Karpas-422 (cell line): ENCODE measurements at regions not wholly inside any gene's neighbourhood (a gene's known extent, or its start where the extent isn't known, plus 50 kb on each side); places are given as distances from the start of the nearest gene placed in this dataset.

Source experiments
- DNase-seq: peaks from one replicate; pipeline ENCODE4 v3.0.0-alpha.2; 2015
- H2AFZ ChIP-seq: fragments of 200-600 bp; sonication (generic); 2 replicates; pipeline ENCODE4 v1.6.1; 2014; ENCODE audit warnings: antibody characterized with exemption, low read length, mixed read lengths
- H3K27ac ChIP-seq: fragments of 200-600 bp; sonication (generic); 2 replicates; pipeline ENCODE4 v1.5.1; 2014; ENCODE audit warnings: mild to moderate bottlenecking, low read length, moderate library complexity
- H3K27me3 ChIP-seq: fragments of 200-600 bp; sonication (generic); 2 replicates; pipeline ENCODE4 v1.6.1; 2014; ENCODE audit warnings: low read length, mixed read lengths
- H3K36me3 ChIP-seq: fragments of 200-600 bp; sonication (generic); 2 replicates; pipeline ENCODE4 v1.6.1; 2014; ENCODE audit warnings: low read length, mixed read lengths; ENCODE audit not compliant: insufficient read depth
- H3K4me1 ChIP-seq: fragments of 200-600 bp; sonication (generic); 2 replicates; pipeline ENCODE4 v1.6.1; 2014; ENCODE audit warnings: mild to moderate bottlenecking, low read length, mixed read lengths
- H3K4me2 ChIP-seq: fragments of 200-600 bp; sonication (generic); 2 replicates; pipeline ENCODE4 v1.6.1; 2014; ENCODE audit warnings: low read length, low read depth, mild to moderate bottlenecking; ENCODE audit not compliant: poor library complexity, severe bottlenecking
- H3K4me3 ChIP-seq: fragments of 200-600 bp; sonication (generic); 2 replicates; pipeline ENCODE4 v1.5.1; 2014; ENCODE audit warnings: mild to moderate bottlenecking, antibody characterized with exemption, low read length, mixed read lengths
- H3K79me2 ChIP-seq: fragments of 200-600 bp; sonication (generic); 2 replicates; pipeline ENCODE4 v1.6.1; 2014; ENCODE audit warnings: mild to moderate bottlenecking, low read length, mixed read lengths
- H3K9ac ChIP-seq: fragments of 200-600 bp; sonication (generic); 2 replicates; pipeline ENCODE4 v1.6.0; 2014; ENCODE audit warnings: low read length
- H3K9me2 ChIP-seq: fragments of 200-600 bp; sonication (generic), shearing (Covaris generic); replicated peaks from 2 replicates; pipeline ENCODE4 v1.6.0; 2014; ENCODE audit warnings: mild to moderate bottlenecking, low read length, moderate library complexity; ENCODE audit not compliant: insufficient read depth
- H3K9me3 ChIP-seq: fragments of 300-700, 200-600 bp; sonication (generic); 2 replicates; pipeline ENCODE4 v1.6.1; 2014; ENCODE audit warnings: low read length, mixed read lengths
- H4K20me1 ChIP-seq: fragments of 200-600 bp; sonication (generic); 2 replicates; pipeline ENCODE4 v1.6.1; 2014; ENCODE audit warnings: mild to moderate bottlenecking, antibody characterized with exemption, low read length, low read depth; ENCODE audit not compliant: insufficient read depth

DNA sequence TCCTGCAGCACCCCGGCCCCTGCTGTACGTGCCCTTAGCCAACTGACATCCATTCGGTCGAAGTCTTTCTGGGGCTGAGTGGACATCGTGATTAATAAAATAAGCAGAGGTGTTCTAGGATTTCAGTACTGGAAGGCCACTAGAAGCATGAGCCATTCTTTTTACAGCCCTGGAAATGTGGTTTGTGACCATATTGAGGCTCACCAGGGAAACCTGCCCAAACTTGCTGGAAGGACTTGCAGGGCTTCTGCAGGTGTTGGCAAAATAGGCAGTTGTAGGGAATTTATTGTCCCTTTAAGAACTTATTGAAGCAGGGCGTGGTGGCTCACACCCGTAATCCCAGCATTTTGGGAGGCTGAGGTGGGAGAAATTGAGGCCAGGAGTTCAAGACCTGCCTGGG is 80.8 kb downstream of the DOP1B start:
- H3K9me3 ChIP-seq: no peaks in the 10 kb centered on the region
- H3K79me2 ChIP-seq: no peaks in the 10 kb centered on the region
- DNase-seq: peak; percentile 26
- no peaks in the 10 kb centered on the region for H3K27me3 ChIP-seq
- H4K20me1 ChIP-seq: no peaks in the 10 kb centered on the region
- H3K4me2 ChIP-seq: no peak overlapping the region
- H3K4me1 ChIP-seq: peaks cover 15% of the 10 kb centered on the region
- H3K36me3 ChIP-seq: no peaks in the 10 kb centered on the region
- no peak overlapping the region for H3K9ac ChIP-seq
- no peaks in the 10 kb centered on the region for H3K9me2 ChIP-seq
- H3K27ac ChIP-seq: no peak overlapping the region
- H3K4me3 ChIP-seq: no peak overlapping the region
- no peak overlapping the region for H2AFZ ChIP-seq

DNA sequence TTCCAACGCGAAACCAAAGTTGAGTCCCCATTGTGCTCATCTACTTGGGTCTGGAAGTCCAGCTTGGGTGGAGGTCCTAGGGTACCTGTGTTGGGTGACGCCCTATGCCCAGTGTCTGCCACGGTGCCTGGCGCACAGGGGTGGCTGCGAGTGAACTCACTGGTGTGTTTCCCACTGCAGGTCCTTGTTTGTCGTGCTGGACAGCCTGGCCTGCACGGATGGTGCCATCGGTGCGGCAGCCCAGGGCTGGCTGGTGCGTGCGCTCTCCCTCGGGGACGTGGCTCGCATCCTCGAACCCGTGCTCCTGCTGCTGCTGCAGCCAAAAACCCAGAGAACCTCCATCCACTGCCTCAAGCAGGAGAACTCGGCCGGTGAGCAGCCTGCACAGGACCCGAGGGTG is 80.4 kb upstream of the MORC3 start:
- Histone ChIP-seq H3K9ac (no peak overlapping the region), H3K36me3 (no peaks in the 10 kb centered on the region), H3K4me3 (no peak overlapping the region), H3K9me2 (no peaks in the 10 kb centered on the region), H3K4me2 (no peak overlapping the region), H3K4me1 (peaks cover 15% of the 10 kb centered on the region), H3K9me3 (no peaks in the 10 kb centered on the region), H4K20me1 (no peaks in the 10 kb centered on the region), H3K27ac (no peak overlapping the region), H2AFZ (no peak overlapping the region), H3K27me3 (no peaks in the 10 kb centered on the region), H3K79me2 (no peaks in the 10 kb centered on the region)
- peak; percentile 7 for DNase-seq

DNA sequence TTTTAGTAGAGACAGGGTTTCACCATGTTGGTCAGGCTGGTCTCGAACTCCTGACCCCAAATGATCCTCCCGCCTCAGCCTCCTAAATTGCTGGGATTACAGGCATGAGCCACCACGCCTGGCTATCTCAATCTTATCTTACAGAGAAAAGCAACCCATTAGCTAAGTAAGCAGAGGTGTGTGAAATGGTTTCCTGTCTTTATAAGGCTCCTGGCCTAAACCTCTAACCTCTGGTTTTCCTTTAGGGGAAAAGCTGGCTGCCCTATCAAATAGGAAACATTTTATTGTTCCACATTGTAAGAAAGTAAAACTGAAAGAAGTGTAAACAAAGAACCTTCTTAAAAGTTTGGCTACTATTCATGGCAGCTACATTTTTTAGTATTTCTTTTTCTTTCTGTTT is 78.3 kb upstream of the MORC3 start:
- Histone ChIP-seq H3K4me2 (no peak overlapping the region), H3K9me3 (no peaks in the 10 kb centered on the region), H3K27ac (no peak overlapping the region), H3K9me2 (no peaks in the 10 kb centered on the region), H3K4me1 (peaks cover 3% of the 10 kb centered on the region), H3K4me3 (no peak overlapping the region), H3K79me2 (no peaks in the 10 kb centered on the region), H4K20me1 (no peaks in the 10 kb centered on the region), H2AFZ (no peak overlapping the region), H3K36me3 (no peaks in the 10 kb centered on the region), H3K27me3 (no peaks in the 10 kb centered on the region), H3K9ac (no peak overlapping the region)
- DNase-seq: peak; percentile 7

- H3K9ac ChIP-seq: no peak overlapping the region
- no peaks in the 10 kb centered on the region for H3K9me3 ChIP-seq
- H3K4me3 ChIP-seq: no peak overlapping the region
- DNase-seq: no peak
- no peaks in the 10 kb centered on the region for H3K27me3 ChIP-seq
- H4K20me1 ChIP-seq: no peaks in the 10 kb centered on the region
- H3K4me1 ChIP-seq: peaks cover 8% of the 10 kb centered on the region
- no peak overlapping the region for H3K27ac ChIP-seq
- H3K79me2 ChIP-seq: no peaks in the 10 kb centered on the region
- no peak overlapping the region for H2AFZ ChIP-seq
- H3K4me2 ChIP-seq: no peak overlapping the region
- H3K36me3 ChIP-seq: no peaks in the 10 kb centered on the region
- no peaks in the 10 kb centered on the region for H3K9me2 ChIP-seq
Observed at GRCh38 chr21:36245115-36245514, 74.9 kb upstream of the MORC3 start.

- no peak overlapping the region for H3K4me2 ChIP-seq
- H3K36me3 ChIP-seq: no peaks in the 10 kb centered on the region
- H3K9me3 ChIP-seq: no peaks in the 10 kb centered on the region
- no peaks in the 10 kb centered on the region for H4K20me1 ChIP-seq
- no peaks in the 10 kb centered on the region for H3K9me2 ChIP-seq
- no peak overlapping the region for H3K9ac ChIP-seq
- DNase-seq: peak; percentile 41
- H3K27me3 ChIP-seq: no peaks in the 10 kb centered on the region
- H3K27ac ChIP-seq: no peak overlapping the region
- H3K79me2 ChIP-seq: no peaks in the 10 kb centered on the region
- no peak overlapping the region for H2AFZ ChIP-seq
- peaks cover 8% of the 10 kb centered on the region for H3K4me1 ChIP-seq
- no peak overlapping the region for H3K4me3 ChIP-seq
Observed at GRCh38 chr21:36245649-36246048, 74.3 kb upstream of the MORC3 start.

- H3K79me2 ChIP-seq: no peaks in the 10 kb centered on the region
- H3K4me3 ChIP-seq: no peak overlapping the region
- no peaks in the 10 kb centered on the region for H3K9me2 ChIP-seq
- no peaks in the 10 kb centered on the region for H3K36me3 ChIP-seq
- no peak overlapping the region for H3K27ac ChIP-seq
- H4K20me1 ChIP-seq: no peaks in the 10 kb centered on the region
- no peak for DNase-seq
- no peaks in the 10 kb centered on the region for H3K27me3 ChIP-seq
- H3K9ac ChIP-seq: no peak overlapping the region
- peaks cover 8% of the 10 kb centered on the region for H3K4me1 ChIP-seq
- no peaks in the 10 kb centered on the region for H3K9me3 ChIP-seq
- no peak overlapping the region for H3K4me2 ChIP-seq
- H2AFZ ChIP-seq: no peak overlapping the region
Observed at GRCh38 chr21:36246080-36246631, 73.8 kb upstream of the MORC3 start.

DNA sequence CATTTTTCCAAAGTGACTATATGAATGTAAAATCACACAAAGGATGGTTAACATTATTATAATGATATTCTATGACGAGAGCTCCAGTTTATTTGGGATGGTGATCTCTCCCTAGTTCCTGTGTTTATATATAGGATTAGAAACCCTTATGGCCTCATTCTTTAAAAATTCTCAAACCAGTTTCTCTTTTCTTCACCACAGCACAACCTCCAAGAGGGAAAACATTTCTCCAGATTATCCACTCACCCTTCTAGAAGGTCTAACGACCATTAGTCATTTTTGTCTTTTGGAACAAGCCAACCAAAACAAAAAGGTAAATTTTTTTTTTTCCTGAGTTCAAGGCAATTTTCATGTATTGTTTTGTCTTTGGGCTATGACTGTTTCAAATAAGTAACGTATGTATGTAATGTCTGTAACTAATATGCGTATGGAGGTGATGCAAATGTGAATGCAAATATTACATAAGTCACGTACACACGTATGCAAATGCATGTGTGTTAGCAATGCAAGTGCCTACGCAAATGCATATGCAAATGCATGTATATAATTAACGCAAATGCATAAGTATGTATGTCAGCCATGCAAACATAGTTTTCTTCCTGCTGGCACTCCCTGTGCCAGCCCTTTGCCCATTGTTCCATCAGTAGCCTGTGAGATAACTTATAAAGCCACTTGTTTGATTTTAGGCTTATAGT is 72.5 kb upstream of the MORC3 start:
- DNase-seq: peak; percentile 38
- Histone ChIP-seq H3K27me3 (no peaks in the 10 kb centered on the region), H3K9me2 (no peaks in the 10 kb centered on the region), H4K20me1 (no peaks in the 10 kb centered on the region), H3K4me3 (no peak overlapping the region), H3K9me3 (no peaks in the 10 kb centered on the region), H3K27ac (no peak overlapping the region), H3K4me1 (peaks cover 8% of the 10 kb centered on the region), H3K9ac (no peak overlapping the region), H3K36me3 (no peaks in the 10 kb centered on the region), H2AFZ (no peak overlapping the region), H3K4me2 (no peak overlapping the region), H3K79me2 (no peaks in the 10 kb centered on the region)

GRCh38 chr21:36249576-36250422 is 70.2 kb upstream of the MORC3 start:
- no peak overlapping the region for H3K27ac ChIP-seq
- H3K36me3 ChIP-seq: no peaks in the 10 kb centered on the region
- DNase-seq: no peak
- H2AFZ ChIP-seq: no peak overlapping the region
- no peaks in the 10 kb centered on the region for H3K27me3 ChIP-seq
- H4K20me1 ChIP-seq: peaks cover 7% of the 10 kb centered on the region; the same call in 1 of the 2 replicates
- H3K9me2 ChIP-seq: no peaks in the 10 kb centered on the region
- H3K4me2 ChIP-seq: no peak overlapping the region
- H3K4me1 ChIP-seq: peaks cover 29% of the 10 kb centered on the region
- no peak overlapping the region for H3K4me3 ChIP-seq
- H3K9ac ChIP-seq: no peak overlapping the region
- no peaks in the 10 kb centered on the region for H3K79me2 ChIP-seq
- H3K9me3 ChIP-seq: no peaks in the 10 kb centered on the region
